ENCODE measurements at regions not wholly inside any gene's neighbourhood (a gene's known extent, or its start where the extent isn't known, plus 50 kb on each side); places are given as distances from the start of the nearest gene placed in this dataset.

DNA sequence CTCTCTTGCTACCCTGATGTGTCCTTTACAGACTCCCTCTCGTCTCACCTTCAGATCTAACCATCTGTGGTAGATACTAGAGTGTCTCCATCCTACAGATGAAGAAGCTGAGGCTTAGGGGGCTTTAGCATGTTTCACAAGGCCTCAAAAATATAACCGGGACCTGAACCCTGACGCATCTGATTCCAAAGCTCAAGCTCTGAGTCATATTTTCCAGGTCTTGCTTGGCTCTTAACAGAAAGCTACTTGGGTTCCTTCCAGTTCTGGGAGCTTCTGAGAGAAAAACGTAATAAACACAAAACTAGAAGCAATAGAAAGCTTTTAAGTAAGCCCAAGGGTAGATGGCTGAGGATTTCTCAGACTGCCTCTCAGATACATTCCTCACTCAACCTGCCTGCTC, 224.3 kb upstream of the EEF2KMT start:
- no peak for TF ChIP-seq POLR2A (IDR thresholded peaks at IDR 0.05; ENCODE audit: low read depth, low read length)
- TF ChIP-seq, protein P1, sequence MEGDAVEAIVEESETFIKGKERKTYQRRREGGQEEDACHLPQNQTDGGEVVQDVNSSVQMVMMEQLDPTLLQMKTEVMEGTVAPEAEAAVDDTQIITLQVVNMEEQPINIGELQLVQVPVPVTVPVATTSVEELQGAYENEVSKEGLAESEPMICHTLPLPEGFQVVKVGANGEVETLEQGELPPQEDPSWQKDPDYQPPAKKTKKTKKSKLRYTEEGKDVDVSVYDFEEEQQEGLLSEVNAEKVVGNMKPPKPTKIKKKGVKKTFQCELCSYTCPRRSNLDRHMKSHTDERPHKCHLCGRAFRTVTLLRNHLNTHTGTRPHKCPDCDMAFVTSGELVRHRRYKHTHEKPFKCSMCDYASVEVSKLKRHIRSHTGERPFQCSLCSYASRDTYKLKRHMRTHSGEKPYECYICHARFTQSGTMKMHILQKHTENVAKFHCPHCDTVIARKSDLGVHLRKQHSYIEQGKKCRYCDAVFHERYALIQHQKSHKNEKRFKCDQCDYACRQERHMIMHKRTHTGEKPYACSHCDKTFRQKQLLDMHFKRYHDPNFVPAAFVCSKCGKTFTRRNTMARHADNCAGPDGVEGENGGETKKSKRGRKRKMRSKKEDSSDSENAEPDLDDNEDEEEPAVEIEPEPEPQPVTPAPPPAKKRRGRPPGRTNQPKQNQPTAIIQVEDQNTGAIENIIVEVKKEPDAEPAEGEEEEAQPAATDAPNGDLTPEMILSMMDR (conservative IDR thresholded peaks at IDR 0.05; ENCODE audit: low read depth, low read length), result no peak
- no peak for TF ChIP-seq CHD1 (IDR thresholded peaks at IDR 0.05; ENCODE audit: low read depth, low read length)
- no peak for TF ChIP-seq RAD21 (IDR thresholded peaks at IDR 0.05; ENCODE audit: low read length)
- no peak for TF ChIP-seq RFX5 (IDR thresholded peaks at IDR 0.05; ENCODE audit: low read depth, low read length)
- TF ChIP-seq RCOR1 (IDR thresholded peaks at IDR 0.05; ENCODE audit: insufficient replicate concordance, low read length), result no peak
